ENCODE measurements at regions not wholly inside any gene's neighbourhood (a gene's known extent, or its start where the extent isn't known, plus 50 kb on each side); places are given as distances from the start of the nearest gene placed in this dataset.

DNA sequence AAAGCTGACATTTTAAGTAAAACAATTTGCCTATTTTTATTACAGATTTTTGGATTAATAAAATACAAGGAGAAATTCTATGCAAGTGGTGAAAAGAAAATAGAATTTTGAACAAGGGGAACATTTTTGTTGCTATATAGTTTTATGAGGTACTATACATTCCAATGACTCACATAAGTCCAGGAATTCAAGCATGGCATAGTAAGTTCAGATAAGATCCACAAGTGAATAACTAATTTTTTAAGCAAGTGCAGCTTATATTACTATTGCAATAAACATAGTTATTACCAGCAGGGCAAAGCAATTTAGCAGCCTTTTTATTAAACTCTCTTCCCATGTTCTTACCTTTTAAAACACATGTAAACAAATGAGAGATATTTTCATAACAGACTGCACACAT, 1123.5 kb upstream of the LRRN3 start:
- Histone ChIP-seq H3K9me3 (ENCODE audit: control insufficient read depth in 4 of 4, low read length in 3 of 4) (no peaks in the 10 kb centered on the region), H3K27me3 (ENCODE audit: control insufficient read depth in 4 of 4, insufficient read depth in 4 of 4, low read length in 3 of 4) (no peaks in the 10 kb centered on the region), H3K36me3 (ENCODE audit: control insufficient read depth in 4 of 4, insufficient read depth in 3 of 4, low read depth in 1 of 4, low read length in 3 of 4) (no peaks in the 10 kb centered on the region), H3K9ac (ENCODE audit: low read depth in 1 of 2, low read length in 2 of 2) (no peak overlapping the region), H3K4me3 (ENCODE audit: low read depth in 1 of 3, low read length in 3 of 3) (no peak overlapping the region), H3K27ac (ENCODE audit: low read depth in 1 of 2, low read length in 2 of 2) (no peak overlapping the region), H3K4me1 (ENCODE audit: control insufficient read depth in 4 of 4, insufficient read depth in 4 of 4, low read length in 3 of 4) (no peaks in the 10 kb centered on the region)
- TF ChIP-seq, protein P1, sequence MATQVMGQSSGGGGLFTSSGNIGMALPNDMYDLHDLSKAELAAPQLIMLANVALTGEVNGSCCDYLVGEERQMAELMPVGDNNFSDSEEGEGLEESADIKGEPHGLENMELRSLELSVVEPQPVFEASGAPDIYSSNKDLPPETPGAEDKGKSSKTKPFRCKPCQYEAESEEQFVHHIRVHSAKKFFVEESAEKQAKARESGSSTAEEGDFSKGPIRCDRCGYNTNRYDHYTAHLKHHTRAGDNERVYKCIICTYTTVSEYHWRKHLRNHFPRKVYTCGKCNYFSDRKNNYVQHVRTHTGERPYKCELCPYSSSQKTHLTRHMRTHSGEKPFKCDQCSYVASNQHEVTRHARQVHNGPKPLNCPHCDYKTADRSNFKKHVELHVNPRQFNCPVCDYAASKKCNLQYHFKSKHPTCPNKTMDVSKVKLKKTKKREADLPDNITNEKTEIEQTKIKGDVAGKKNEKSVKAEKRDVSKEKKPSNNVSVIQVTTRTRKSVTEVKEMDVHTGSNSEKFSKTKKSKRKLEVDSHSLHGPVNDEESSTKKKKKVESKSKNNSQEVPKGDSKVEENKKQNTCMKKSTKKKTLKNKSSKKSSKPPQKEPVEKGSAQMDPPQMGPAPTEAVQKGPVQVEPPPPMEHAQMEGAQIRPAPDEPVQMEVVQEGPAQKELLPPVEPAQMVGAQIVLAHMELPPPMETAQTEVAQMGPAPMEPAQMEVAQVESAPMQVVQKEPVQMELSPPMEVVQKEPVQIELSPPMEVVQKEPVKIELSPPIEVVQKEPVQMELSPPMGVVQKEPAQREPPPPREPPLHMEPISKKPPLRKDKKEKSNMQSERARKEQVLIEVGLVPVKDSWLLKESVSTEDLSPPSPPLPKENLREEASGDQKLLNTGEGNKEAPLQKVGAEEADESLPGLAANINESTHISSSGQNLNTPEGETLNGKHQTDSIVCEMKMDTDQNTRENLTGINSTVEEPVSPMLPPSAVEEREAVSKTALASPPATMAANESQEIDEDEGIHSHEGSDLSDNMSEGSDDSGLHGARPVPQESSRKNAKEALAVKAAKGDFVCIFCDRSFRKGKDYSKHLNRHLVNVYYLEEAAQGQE (IDR thresholded peaks at IDR 0.05) = no peak
- no peak for TF ChIP-seq RXRA (IDR thresholded peaks at IDR 0.05)
- no peak for DNase-seq (ENCODE audit: low spot score)

DNA sequence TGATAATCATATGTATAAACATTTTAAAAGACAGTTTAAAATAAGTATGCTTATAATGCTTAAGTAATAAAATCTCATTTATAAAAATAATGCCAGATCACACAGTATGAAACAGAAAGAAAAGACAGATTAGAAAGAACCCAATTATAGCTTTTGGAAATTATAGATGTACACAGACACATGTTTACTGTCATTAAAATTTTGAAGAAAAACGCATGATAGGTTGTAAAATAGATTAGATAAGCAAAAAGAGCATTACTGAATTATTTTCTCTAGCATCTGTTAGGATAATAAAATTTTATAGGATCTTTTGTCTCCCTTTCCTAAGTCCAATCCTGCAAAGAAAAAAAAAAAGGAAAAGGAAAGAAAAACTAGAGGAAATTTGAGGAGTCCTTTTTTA, 1107.3 kb upstream of the LRRN3 start:
- no peak overlapping the region for H3K9ac ChIP-seq (ENCODE audit: low read depth in 1 of 2, low read length in 2 of 2)
- peaks cover 0 to 2% (median 0%) of the 10 kb centered on the region in 4 donors for H3K27me3 ChIP-seq (ENCODE audit: control insufficient read depth in 4 of 4, insufficient read depth in 4 of 4, low read length in 3 of 4)
- 28% methylated on average over 1 of the region's 1 CpG for WGBS
- no peaks in the 10 kb centered on the region for H3K9me3 ChIP-seq (ENCODE audit: control insufficient read depth in 4 of 4, low read length in 3 of 4)
- no peak overlapping the region for H3K27ac ChIP-seq (ENCODE audit: low read depth in 1 of 2, low read length in 2 of 2)
- H3K36me3 ChIP-seq (ENCODE audit: control insufficient read depth in 4 of 4, insufficient read depth in 3 of 4, low read depth in 1 of 4, low read length in 3 of 4) = no peaks in the 10 kb centered on the region
- no peak overlapping the region for H3K4me3 ChIP-seq (ENCODE audit: low read depth in 1 of 3, low read length in 3 of 3)
- no peaks in the 10 kb centered on the region for H3K4me1 ChIP-seq (ENCODE audit: control insufficient read depth in 4 of 4, insufficient read depth in 4 of 4, low read length in 3 of 4)
- DNase-seq (ENCODE audit: low spot score) = no peak
- TF ChIP-seq TAF1 (conservative IDR thresholded peaks at IDR 0.05) = no peak
- no peak for TF ChIP-seq SP1 (IDR thresholded peaks at IDR 0.05)
- TF ChIP-seq RAD21 (IDR thresholded peaks at IDR 0.05) = no peak
- no peak for TF ChIP-seq FOXA1 (IDR thresholded peaks at IDR 0.05)

DNA sequence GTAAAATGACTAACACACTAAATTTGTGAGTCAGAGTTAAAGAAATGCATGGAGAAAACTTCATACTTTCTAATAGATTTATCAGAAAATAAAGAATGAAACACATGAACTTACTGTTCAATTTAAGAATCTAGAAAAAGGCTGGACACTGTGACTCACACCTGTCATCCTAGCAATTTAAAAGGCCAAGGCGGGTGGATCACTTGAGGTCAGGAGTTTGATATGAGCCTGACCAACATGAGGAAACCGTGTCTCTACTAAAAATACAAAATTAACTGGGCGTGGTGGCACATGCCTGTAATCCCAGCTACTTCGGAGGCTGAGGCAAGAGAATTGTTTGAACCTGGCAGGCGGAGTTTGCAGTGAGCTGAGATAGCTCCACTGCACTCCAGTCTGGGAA, 1106.2 kb upstream of the LRRN3 start:
- Histone ChIP-seq H3K9ac (ENCODE audit: low read depth in 1 of 2, low read length in 2 of 2) (no peak overlapping the region), H3K4me3 (ENCODE audit: low read depth in 1 of 3, low read length in 3 of 3) (no peak overlapping the region), H3K4me1 (ENCODE audit: control insufficient read depth in 4 of 4, insufficient read depth in 4 of 4, low read length in 3 of 4) (no peaks in the 10 kb centered on the region), H3K9me3 (ENCODE audit: control insufficient read depth in 4 of 4, low read length in 3 of 4) (no peaks in the 10 kb centered on the region), H3K27me3 (ENCODE audit: control insufficient read depth in 4 of 4, insufficient read depth in 4 of 4, low read length in 3 of 4) (peaks cover 0 to 2% (median 0%) of the 10 kb centered on the region in 4 donors), H3K27ac (ENCODE audit: low read depth in 1 of 2, low read length in 2 of 2) (no peak overlapping the region), H3K36me3 (ENCODE audit: control insufficient read depth in 4 of 4, insufficient read depth in 3 of 4, low read depth in 1 of 4, low read length in 3 of 4) (no peaks in the 10 kb centered on the region)
- TF ChIP-seq, protein P2, sequence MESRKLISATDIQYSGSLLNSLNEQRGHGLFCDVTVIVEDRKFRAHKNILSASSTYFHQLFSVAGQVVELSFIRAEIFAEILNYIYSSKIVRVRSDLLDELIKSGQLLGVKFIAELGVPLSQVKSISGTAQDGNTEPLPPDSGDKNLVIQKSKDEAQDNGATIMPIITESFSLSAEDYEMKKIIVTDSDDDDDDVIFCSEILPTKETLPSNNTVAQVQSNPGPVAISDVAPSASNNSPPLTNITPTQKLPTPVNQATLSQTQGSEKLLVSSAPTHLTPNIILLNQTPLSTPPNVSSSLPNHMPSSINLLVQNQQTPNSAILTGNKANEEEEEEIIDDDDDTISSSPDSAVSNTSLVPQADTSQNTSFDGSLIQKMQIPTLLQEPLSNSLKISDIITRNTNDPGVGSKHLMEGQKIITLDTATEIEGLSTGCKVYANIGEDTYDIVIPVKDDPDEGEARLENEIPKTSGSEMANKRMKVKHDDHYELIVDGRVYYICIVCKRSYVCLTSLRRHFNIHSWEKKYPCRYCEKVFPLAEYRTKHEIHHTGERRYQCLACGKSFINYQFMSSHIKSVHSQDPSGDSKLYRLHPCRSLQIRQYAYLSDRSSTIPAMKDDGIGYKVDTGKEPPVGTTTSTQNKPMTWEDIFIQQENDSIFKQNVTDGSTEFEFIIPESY (IDR thresholded peaks at IDR 0.05) = no peak
- TF ChIP-seq HNF4G (IDR thresholded peaks at IDR 0.05) (no peak), FOXA2 (IDR thresholded peaks at IDR 0.05) (no peak)
- 75% methylated on average over 5 of the region's 5 CpGs for WGBS
- no peak for DNase-seq (ENCODE audit: low spot score)

DNA sequence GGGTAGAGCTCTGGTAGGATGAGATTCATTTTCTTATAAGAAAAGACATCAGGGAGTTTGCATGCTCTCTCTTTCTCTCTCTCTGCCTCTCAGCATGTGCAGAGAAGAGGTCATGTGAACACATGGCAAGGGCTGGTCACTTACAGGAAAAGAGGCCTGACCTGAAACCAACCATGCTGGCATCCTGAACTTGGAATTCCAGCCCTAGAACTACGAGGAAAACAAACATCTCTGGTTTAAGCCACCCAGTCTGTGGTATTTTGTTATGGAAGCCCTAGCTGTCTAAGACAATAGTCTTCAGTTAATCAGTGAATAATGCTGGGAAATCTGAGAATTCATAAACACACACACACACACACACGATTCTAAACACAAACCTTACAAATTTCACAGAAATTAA, 1104.2 kb upstream of the LRRN3 start:
- Histone ChIP-seq H3K27ac (ENCODE audit: low read depth in 1 of 2, low read length in 2 of 2) (no peak overlapping the region), H3K4me1 (ENCODE audit: control insufficient read depth in 4 of 4, insufficient read depth in 4 of 4, low read length in 3 of 4) (no peaks in the 10 kb centered on the region), H3K9me3 (ENCODE audit: control insufficient read depth in 4 of 4, low read length in 3 of 4) (no peaks in the 10 kb centered on the region), H3K36me3 (ENCODE audit: control insufficient read depth in 4 of 4, insufficient read depth in 3 of 4, low read depth in 1 of 4, low read length in 3 of 4) (no peaks in the 10 kb centered on the region), H3K27me3 (ENCODE audit: control insufficient read depth in 4 of 4, insufficient read depth in 4 of 4, low read length in 3 of 4) (no peaks in the 10 kb centered on the region), H3K9ac (ENCODE audit: low read depth in 1 of 2, low read length in 2 of 2) (no peak overlapping the region), H3K4me3 (ENCODE audit: low read depth in 1 of 3, low read length in 3 of 3) (no peak overlapping the region)
- WGBS = 33% methylated on average over 2 of the region's 2 CpGs
- no peak for DNase-seq (ENCODE audit: low spot score)
- TF ChIP-seq HNF4G (IDR thresholded peaks at IDR 0.05) (no peak), RAD21 (IDR thresholded peaks at IDR 0.05) (no peak), SP1 (IDR thresholded peaks at IDR 0.05) (no peak), JUND (IDR thresholded peaks at IDR 0.05) (no peak), TAF1 (conservative IDR thresholded peaks at IDR 0.05) (no peak), FOXA1 (IDR thresholded peaks at IDR 0.05) (no peak)
- TF ChIP-seq, protein P2 (IDR thresholded peaks at IDR 0.05) = no peak
- TF ChIP-seq, protein P1 (IDR thresholded peaks at IDR 0.05) = no peak
- TF ChIP-seq, protein P3, sequence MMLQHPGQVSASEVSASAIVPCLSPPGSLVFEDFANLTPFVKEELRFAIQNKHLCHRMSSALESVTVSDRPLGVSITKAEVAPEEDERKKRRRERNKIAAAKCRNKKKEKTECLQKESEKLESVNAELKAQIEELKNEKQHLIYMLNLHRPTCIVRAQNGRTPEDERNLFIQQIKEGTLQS (IDR thresholded peaks at IDR 0.05) = no peak

Data from liver (tissue), 7 donors.